KMS-11 (cell line): ENCODE measurements at regions not wholly inside any gene's neighbourhood (a gene's known extent, or its start where the extent isn't known, plus 50 kb on each side); places are given as distances from the start of the nearest gene placed in this dataset.

Source experiments
- H2AFZ ChIP-seq: fragments of 200-600 bp; sonication (generic); 2 replicates; pipeline ENCODE4 v1.6.1; 2016; ENCODE audit warnings: antibody characterized with exemption, mixed run types, low read depth
- H3K27ac ChIP-seq: fragments of 200-600 bp; sonication (generic); 2 replicates; pipeline ENCODE4 v1.6.1; 2016; ENCODE audit warnings: mild to moderate bottlenecking, mixed run types
- H3K27me3 ChIP-seq: fragments of 200-600 bp; sonication (generic); 2 replicates; pipeline ENCODE4 v1.6.1; 2017; ENCODE audit warnings: mild to moderate bottlenecking, low read depth, mixed run types, moderate library complexity; ENCODE audit not compliant: insufficient read depth
- H3K36me3 ChIP-seq: fragments of 200-600 bp; sonication (generic); 2 replicates; pipeline ENCODE4 v1.6.1; 2017; ENCODE audit warnings: mild to moderate bottlenecking, mixed run types; ENCODE audit not compliant: insufficient read depth
- H3K4me1 ChIP-seq: fragments of 200-600 bp; sonication (generic); 2 replicates; pipeline ENCODE4 v1.6.1; 2016; ENCODE audit warnings: mild to moderate bottlenecking, low read depth, mixed run types; ENCODE audit not compliant: poor library complexity, severe bottlenecking
- H3K4me2 ChIP-seq: fragments of 200-600 bp; sonication (generic); 2 replicates; pipeline ENCODE4 v1.7.0; 2016; ENCODE audit warnings: mild to moderate bottlenecking, mixed run types
- H3K4me3 ChIP-seq: fragments of 200-600 bp; sonication (generic); IDR thresholded peaks from 2 replicates; pipeline ENCODE4 v1.6.1; 2017; ENCODE audit warnings: low read depth, low read length, mixed read lengths; ENCODE audit not compliant: insufficient read depth
- H3K79me2 ChIP-seq: fragments of 200-600 bp; sonication (generic); 2 replicates; pipeline ENCODE4 v1.6.1; 2016; ENCODE audit warnings: low read depth, mixed run types; ENCODE audit not compliant: insufficient read depth
- H3K9ac ChIP-seq: fragments of 200-600 bp; sonication (generic); 2 replicates; pipeline ENCODE4 v1.6.1; 2016; ENCODE audit warnings: mild to moderate bottlenecking, mixed run types
- H4K20me1 ChIP-seq: fragments of 200-600 bp; sonication (generic); 2 replicates; pipeline ENCODE4 v1.6.1; 2016; ENCODE audit warnings: mild to moderate bottlenecking, mixed run types; ENCODE audit not compliant: insufficient read depth
- CTCF ChIP-seq: fragments of 200-600 bp; sonication (generic); conservative IDR thresholded peaks from 2 replicates; pipeline ENCODE4 v1.6.1; 2017; ENCODE audit warnings: low read depth, mild to moderate bottlenecking, antibody characterized with exemption, low read length, moderate library complexity, mixed read lengths

- Histone ChIP-seq H3K27ac (no peak overlapping the region), H3K4me3 (no peak overlapping the region), H3K9ac (no peak overlapping the region), H3K4me2 (no peak overlapping the region), H2AFZ (no peak overlapping the region), H4K20me1 (no peaks in the 10 kb centered on the region), H3K79me2 (no peaks in the 10 kb centered on the region), H3K27me3 (no peaks in the 10 kb centered on the region), H3K4me1 (no peaks in the 10 kb centered on the region), H3K36me3 (no peaks in the 10 kb centered on the region)
- TF ChIP-seq CTCF: no peak
Observed at GRCh38 chr18:51562866-51563265, 365.4 kb upstream of the MEX3C start.

- TF ChIP-seq CTCF: no peak
- Histone ChIP-seq H3K4me1 (no peaks in the 10 kb centered on the region), H3K4me2 (no peak overlapping the region)
Observed at GRCh38 chr18:51563396-51563795, 365.9 kb upstream of the MEX3C start.

GRCh38 chr18:51568151-51568550, 370.7 kb upstream of the MEX3C start:
- Histone ChIP-seq H3K4me2 (no peak overlapping the region), H3K27me3 (no peaks in the 10 kb centered on the region; the same call in 1 of the 2 replicates), H4K20me1 (no peaks in the 10 kb centered on the region), H3K4me1 (no peaks in the 10 kb centered on the region), H3K27ac (no peak overlapping the region), H3K79me2 (no peaks in the 10 kb centered on the region), H3K36me3 (no peaks in the 10 kb centered on the region), H2AFZ (no peak overlapping the region), H3K4me3 (no peak overlapping the region), H3K9ac (no peak overlapping the region)
- TF ChIP-seq CTCF: no peak

More at GRCh38 chr18:51563396-51563795, 365.9 kb upstream of the MEX3C start:
- H2AFZ ChIP-seq: no peak overlapping the region
- H3K9ac ChIP-seq: no peak overlapping the region
- no peaks in the 10 kb centered on the region for H3K79me2 ChIP-seq
- H3K27me3 ChIP-seq: no peaks in the 10 kb centered on the region
- no peak overlapping the region for H3K27ac ChIP-seq
- H3K36me3 ChIP-seq: no peaks in the 10 kb centered on the region
- H3K4me3 ChIP-seq: no peak overlapping the region
- no peaks in the 10 kb centered on the region for H4K20me1 ChIP-seq

- Histone ChIP-seq H3K9ac (no peak overlapping the region), H3K79me2 (no peaks in the 10 kb centered on the region), H3K4me2 (no peak overlapping the region), H2AFZ (no peak overlapping the region), H3K4me3 (no peak overlapping the region), H3K36me3 (no peaks in the 10 kb centered on the region), H3K27ac (no peak overlapping the region), H3K27me3 (no peaks in the 10 kb centered on the region; the same call in 1 of the 2 replicates), H4K20me1 (no peaks in the 10 kb centered on the region), H3K4me1 (no peaks in the 10 kb centered on the region)
- no peak for TF ChIP-seq CTCF
Observed at GRCh38 chr18:51569153-51569552, 371.7 kb upstream of the MEX3C start.
